Calu3 (cell line): ENCODE measurements at regions not wholly inside any gene's neighbourhood (a gene's known extent, or its start where the extent isn't known, plus 50 kb on each side); places are given as distances from the start of the nearest gene placed in this dataset.
"Not testable (repeated sequence)": the region's sequence is repeated elsewhere in the genome, so short reads cannot be mapped to it uniquely, and the experiment has no call there.

Experiments
- BruUV-seq: library from RNA; stranded (reverse); fragments of 400-500 nt; replicated peaks from 2 replicates; lab custom pipeline; 2021; lab: Mats Ljungman, UMichigan
- CTCF ChIA-PET: fragments of 300-600 bp; sonication (Branson Sonifier 250); formaldehyde crosslinking; loops from one replicate; lab custom pipeline; 2022; ENCODE audit warnings: antibody characterized with exemption; lab: Charles Lee
- DNase-seq: peaks from one replicate; pipeline ENCODE4 v3.0.0; 2022
- H3K27ac Mint-ChIP-seq: one replicate; pipeline ENCODE4 v1.8.0; 2022; ENCODE audit warnings: mixed read lengths; ENCODE audit not compliant: unreplicated experiment
- H3K27me3 Mint-ChIP-seq: one replicate; pipeline ENCODE4 v1.8.0; 2022; ENCODE audit warnings: mixed read lengths; ENCODE audit not compliant: unreplicated experiment
- H3K36me3 Mint-ChIP-seq: one replicate; pipeline ENCODE4 v1.8.0; 2022; ENCODE audit warnings: mild to moderate bottlenecking, moderate library complexity, mixed read lengths; ENCODE audit not compliant: insufficient read depth, unreplicated experiment
- H3K4me1 Mint-ChIP-seq: one replicate; pipeline ENCODE4 v1.8.0; 2022; ENCODE audit warnings: mild to moderate bottlenecking, low read depth, mixed read lengths; ENCODE audit not compliant: unreplicated experiment
- H3K4me3 Mint-ChIP-seq: one replicate; pipeline ENCODE4 v1.8.0; 2022; ENCODE audit warnings: mild to moderate bottlenecking, low read depth, moderate library complexity, mixed read lengths; ENCODE audit not compliant: unreplicated experiment
- H3K9me3 Mint-ChIP-seq: one replicate; pipeline ENCODE4 v1.8.0; 2022; ENCODE audit warnings: low read depth, mixed read lengths; ENCODE audit not compliant: unreplicated experiment
- intact Hi-C: fragments of 100-400 bp; cut with micrococcal nuclease; formaldehyde crosslinking; loops from one replicate; pipeline ENCODE4 v1.10.0; 2022; ENCODE audit not compliant: unreplicated experiment
- TF ChIP-seq, protein P1 (sequence below): fragments of 200-600 bp; IDR thresholded peaks from one replicate; pipeline ENCODE4 v1.8.0; 2022; ENCODE audit warnings: antibody characterized with exemption; ENCODE audit not compliant: unreplicated experiment

- Mint-ChIP-seq H3K27ac (no peak overlapping the region), H3K27me3 (no peaks in the 10 kb centered on the region), H3K36me3 (no peaks in the 10 kb centered on the region), H3K9me3 (peaks cover 10% of the 10 kb centered on the region), H3K4me3 (no peak overlapping the region), H3K4me1 (no peaks in the 10 kb centered on the region)
- DNase-seq: no peak
- TF ChIP-seq, protein P1, sequence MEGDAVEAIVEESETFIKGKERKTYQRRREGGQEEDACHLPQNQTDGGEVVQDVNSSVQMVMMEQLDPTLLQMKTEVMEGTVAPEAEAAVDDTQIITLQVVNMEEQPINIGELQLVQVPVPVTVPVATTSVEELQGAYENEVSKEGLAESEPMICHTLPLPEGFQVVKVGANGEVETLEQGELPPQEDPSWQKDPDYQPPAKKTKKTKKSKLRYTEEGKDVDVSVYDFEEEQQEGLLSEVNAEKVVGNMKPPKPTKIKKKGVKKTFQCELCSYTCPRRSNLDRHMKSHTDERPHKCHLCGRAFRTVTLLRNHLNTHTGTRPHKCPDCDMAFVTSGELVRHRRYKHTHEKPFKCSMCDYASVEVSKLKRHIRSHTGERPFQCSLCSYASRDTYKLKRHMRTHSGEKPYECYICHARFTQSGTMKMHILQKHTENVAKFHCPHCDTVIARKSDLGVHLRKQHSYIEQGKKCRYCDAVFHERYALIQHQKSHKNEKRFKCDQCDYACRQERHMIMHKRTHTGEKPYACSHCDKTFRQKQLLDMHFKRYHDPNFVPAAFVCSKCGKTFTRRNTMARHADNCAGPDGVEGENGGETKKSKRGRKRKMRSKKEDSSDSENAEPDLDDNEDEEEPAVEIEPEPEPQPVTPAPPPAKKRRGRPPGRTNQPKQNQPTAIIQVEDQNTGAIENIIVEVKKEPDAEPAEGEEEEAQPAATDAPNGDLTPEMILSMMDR: no peak
- CTCF ChIA-PET: no interaction called here
- intact Hi-C loops: no loop called here
- no TSS peak for BruUV-seq
Observed at GRCh38 chr14:48229091-48229490, 553.7 kb upstream of the MDGA2 start.

DNA sequence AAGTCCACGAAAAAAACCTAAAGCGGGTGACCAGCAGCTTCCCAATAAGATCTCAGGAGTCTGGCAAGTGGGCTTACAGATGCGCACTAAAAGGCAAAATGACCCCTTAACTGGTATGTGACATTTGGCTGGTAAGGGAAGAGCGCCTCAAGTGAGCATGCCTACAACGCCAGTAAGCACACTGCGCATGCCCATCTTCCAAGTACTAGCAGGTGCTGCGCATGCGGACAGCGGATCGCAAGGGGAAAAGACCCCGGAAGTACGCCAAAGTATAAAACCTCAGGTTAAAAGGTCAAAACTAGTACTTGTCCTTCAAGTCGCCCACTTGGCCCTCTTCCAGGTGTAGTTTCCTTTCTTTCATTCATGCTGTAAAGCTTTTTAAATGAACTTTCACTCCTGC is 518.5 kb upstream of the MDGA2 start:
- CTCF ChIA-PET: no interaction called here
- no TSS peak for BruUV-seq
- intact Hi-C loops: no loop called here
- Mint-ChIP-seq H3K36me3 (no peaks in the 10 kb centered on the region), H3K27me3 (no peaks in the 10 kb centered on the region), H3K9me3 (peaks cover 1% of the 10 kb centered on the region), H3K27ac (no peak overlapping the region), H3K4me3 (no peak overlapping the region), H3K4me1 (no peaks in the 10 kb centered on the region)
- DNase-seq: no peak
- TF ChIP-seq, protein P1: no peak

- H3K4me1 Mint-ChIP-seq, H3K4me3 Mint-ChIP-seq, CTCF ChIA-PET, intact Hi-C loops, H3K36me3 Mint-ChIP-seq, DNase-seq, H3K27me3 Mint-ChIP-seq, BruUV-seq, H3K27ac Mint-ChIP-seq: not testable (repeated sequence)
- H3K9me3 Mint-ChIP-seq: peaks cover 13% of the 10 kb centered on the region
Observed at GRCh38 chr14:48149624-48150023, 474.2 kb upstream of the MDGA2 start.

DNA sequence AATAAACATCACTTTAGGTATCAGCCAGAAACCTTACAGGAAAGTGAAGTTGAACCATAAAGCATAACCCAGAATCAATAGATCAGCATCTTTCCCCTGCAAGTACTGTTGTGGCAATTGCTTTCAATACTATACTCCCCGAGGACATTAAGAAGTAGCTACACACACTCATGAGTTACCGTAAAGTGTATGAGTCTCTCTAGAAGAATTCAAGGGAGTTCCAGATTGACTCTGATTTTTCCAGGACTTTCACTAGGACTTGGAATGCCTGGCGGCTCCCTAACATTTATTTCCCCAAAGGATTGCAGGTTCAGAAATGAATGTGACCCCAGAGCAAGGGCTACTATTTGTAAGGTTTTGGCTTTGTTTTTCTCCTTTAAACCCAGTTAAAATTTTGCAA is 465.4 kb upstream of the MDGA2 start:
- intact Hi-C loops: no loop called here
- no peak overlapping the region for H3K4me3 Mint-ChIP-seq
- CTCF ChIA-PET: no interaction called here
- no TSS peak for BruUV-seq
- no peak for DNase-seq
- TF ChIP-seq, protein P1: no peak
- no peaks in the 10 kb centered on the region for H3K4me1 Mint-ChIP-seq
- H3K9me3 Mint-ChIP-seq: peaks cover 5% of the 10 kb centered on the region
- H3K27ac Mint-ChIP-seq: no peak overlapping the region
- no peaks in the 10 kb centered on the region for H3K36me3 Mint-ChIP-seq
- H3K27me3 Mint-ChIP-seq: no peaks in the 10 kb centered on the region

DNA sequence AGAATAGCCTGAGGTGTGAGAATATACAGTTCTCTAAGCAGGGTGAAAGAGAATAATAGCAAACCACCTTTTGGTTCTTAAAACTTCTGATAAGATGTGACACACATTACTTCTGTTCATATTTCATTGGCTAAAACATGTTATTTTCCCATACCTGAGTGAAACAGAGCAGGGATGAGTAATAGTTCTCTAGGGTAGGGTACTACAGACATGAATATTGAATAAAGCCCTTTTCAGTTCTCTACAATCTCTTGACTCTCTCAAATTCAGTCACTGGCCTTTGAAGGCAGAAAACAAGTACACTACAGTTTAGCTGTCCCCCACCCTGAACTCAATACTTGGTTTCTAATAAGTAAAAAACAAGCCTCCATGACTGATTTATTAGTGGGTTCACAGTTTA is 454.1 kb upstream of the MDGA2 start:
- no peak overlapping the region for H3K4me3 Mint-ChIP-seq

More for the DNA sequence above, 454.1 kb upstream of the MDGA2 start:
- intact Hi-C loops: no loop called here
- CTCF ChIA-PET: no interaction called here
- H3K27ac Mint-ChIP-seq: no peak overlapping the region
- no TSS peak for BruUV-seq
- H3K4me1 Mint-ChIP-seq: no peaks in the 10 kb centered on the region
- no peaks in the 10 kb centered on the region for H3K27me3 Mint-ChIP-seq
- TF ChIP-seq, protein P1: no peak
- no peaks in the 10 kb centered on the region for H3K36me3 Mint-ChIP-seq
- no peak for DNase-seq
- H3K9me3 Mint-ChIP-seq: peaks cover 8% of the 10 kb centered on the region
